ENCODE measurements at regions not wholly inside any gene's neighbourhood (a gene's known extent, or its start where the extent isn't known, plus 50 kb on each side); places are given as distances from the start of the nearest gene placed in this dataset.

DNA sequence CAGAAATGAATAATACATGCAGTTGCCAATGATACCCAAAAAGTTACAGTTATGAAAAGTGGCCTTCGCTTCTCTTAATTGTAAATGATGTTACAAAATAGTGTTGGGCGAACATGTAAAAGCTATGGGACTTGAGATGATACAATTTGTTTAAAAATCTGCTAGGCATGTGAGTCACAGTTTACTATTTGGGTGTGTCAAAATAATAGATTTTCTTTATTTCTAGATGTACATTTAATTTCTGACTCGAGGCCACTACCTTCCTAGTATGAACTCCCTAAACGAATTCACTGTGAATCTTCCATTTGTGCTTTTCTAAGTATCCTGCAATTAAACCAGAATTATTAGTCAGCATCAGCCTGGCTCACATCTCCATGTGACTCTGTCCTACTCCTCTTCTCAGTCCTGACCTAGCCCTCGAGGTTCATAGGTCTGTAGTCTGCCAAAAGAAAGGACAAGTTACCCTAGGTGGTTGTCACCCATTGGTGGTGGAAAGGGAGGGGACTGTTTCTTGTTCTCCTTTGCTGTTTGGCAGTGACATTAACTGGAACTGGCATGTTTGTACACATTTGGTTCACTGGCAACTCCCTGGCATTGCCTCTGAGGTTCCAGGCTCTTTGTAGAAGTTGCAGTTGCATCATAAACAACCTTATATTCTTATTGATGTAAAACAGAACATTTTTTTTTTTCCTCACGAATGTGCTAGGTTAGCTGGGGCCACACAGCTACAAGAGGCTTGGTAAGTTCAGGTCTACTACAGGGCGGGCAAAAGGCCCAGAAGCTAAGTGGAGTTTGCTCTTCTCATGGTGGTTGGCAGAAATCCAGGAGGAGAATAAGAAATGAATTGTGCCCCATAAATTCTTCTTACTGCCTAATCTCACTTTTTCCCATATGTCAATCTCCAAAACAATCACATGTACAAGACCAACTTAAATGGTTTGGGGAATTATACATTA lies 746.5 kb upstream of the ADAMTS5 start:
- TF ChIP-seq, protein P1, sequence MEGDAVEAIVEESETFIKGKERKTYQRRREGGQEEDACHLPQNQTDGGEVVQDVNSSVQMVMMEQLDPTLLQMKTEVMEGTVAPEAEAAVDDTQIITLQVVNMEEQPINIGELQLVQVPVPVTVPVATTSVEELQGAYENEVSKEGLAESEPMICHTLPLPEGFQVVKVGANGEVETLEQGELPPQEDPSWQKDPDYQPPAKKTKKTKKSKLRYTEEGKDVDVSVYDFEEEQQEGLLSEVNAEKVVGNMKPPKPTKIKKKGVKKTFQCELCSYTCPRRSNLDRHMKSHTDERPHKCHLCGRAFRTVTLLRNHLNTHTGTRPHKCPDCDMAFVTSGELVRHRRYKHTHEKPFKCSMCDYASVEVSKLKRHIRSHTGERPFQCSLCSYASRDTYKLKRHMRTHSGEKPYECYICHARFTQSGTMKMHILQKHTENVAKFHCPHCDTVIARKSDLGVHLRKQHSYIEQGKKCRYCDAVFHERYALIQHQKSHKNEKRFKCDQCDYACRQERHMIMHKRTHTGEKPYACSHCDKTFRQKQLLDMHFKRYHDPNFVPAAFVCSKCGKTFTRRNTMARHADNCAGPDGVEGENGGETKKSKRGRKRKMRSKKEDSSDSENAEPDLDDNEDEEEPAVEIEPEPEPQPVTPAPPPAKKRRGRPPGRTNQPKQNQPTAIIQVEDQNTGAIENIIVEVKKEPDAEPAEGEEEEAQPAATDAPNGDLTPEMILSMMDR (IDR thresholded peaks at IDR 0.05; ENCODE audit: borderline replicate concordance, extremely low read depth, low read length, poor library complexity, severe bottlenecking), result no peak
- no peak for TF ChIP-seq EZH2 (IDR thresholded peaks at IDR 0.05; ENCODE audit: borderline replicate concordance, low read depth, low read length, severe bottlenecking)
